H1 (cell line): ENCODE measurements at regions not wholly inside any gene's neighbourhood (a gene's known extent, or its start where the extent isn't known, plus 50 kb on each side); places are given as distances from the start of the nearest gene placed in this dataset.

Experiments used
- CEBPB ChIP-seq: IDR thresholded peaks from 2 replicates; pipeline ENCODE4 v1.6.1; 2012; ENCODE audit warnings: low read depth, low read length
- CTCF ChIP-seq, 3 experiments: IDR thresholded peaks; 1 replicate in 2 of 3; 2 replicates in 1 of 3; pipeline versions ENCODE4 v1.5.1 to v1.6.1; 2011; ENCODE audit warnings: low read length in 3 of 3, mild to moderate bottlenecking in 3 of 3, inconsistent platforms in 2 of 3, low read depth in 1 of 3, moderate library complexity in 1 of 3; ENCODE audit not compliant: insufficient read depth in 1 of 3; ENCODE audit errors: control extremely low read depth in 1 of 3
- EZH2 ChIP-seq: fragments of 200-600 bp; sonication (generic); IDR thresholded peaks from 2 replicates; pipeline ENCODE4 v1.7.1; 2012; ENCODE audit warnings: low read depth, mild to moderate bottlenecking, moderate library complexity, low read length, inconsistent platforms; ENCODE audit not compliant: severe bottlenecking
- JUN ChIP-seq: IDR thresholded peaks from 2 replicates; pipeline ENCODE4 v1.6.1; 2011; ENCODE audit warnings: low read depth, mild to moderate bottlenecking, improper control_type of control experiment, low read length
- PHF8 ChIP-seq: fragments of 200-600 bp; sonication (generic); conservative IDR thresholded peaks from 2 replicates; pipeline ENCODE4 v1.7.1; 2012; ENCODE audit warnings: low read depth, mild to moderate bottlenecking, inconsistent platforms, low read length, moderate library complexity
- POLR2AphosphoS5 ChIP-seq: IDR thresholded peaks from 2 replicates; pipeline ENCODE4 v1.6.1; 2011; ENCODE audit warnings: low read depth, low read length

GRCh38 chr3:166696103-166696502 lies 684.0 kb downstream of the ZBBX start:
- TF ChIP-seq PHF8 (no peak), CTCF (IDR thresholded peaks at IDR 0.05; ENCODE audit: control extremely low read depth in 1 of 3, insufficient read depth in 1 of 3, low read depth in 1 of 3, low read length in 3 of 3) (no peak), CEBPB (no peak), EZH2 (no peak), JUN (no peak), POLR2AphosphoS5 (no peak)
